HG03520 (cell line): ENCODE measurements at regions not wholly inside any gene's neighbourhood (a gene's known extent, or its start where the extent isn't known, plus 50 kb on each side); places are given as distances from the start of the nearest gene placed in this dataset.
"Not testable (repeated sequence)": the region's sequence is repeated elsewhere in the genome, so short reads cannot be mapped to it uniquely, and the experiment has no call there.

ENCODE experiments used
- ATAC-seq: cut with Tn5 transposase; IDR thresholded peaks from one replicate; pipeline ENCODE4 v1.9.1; 2021; ENCODE audit warnings: mild to moderate bottlenecking, moderate library complexity; ENCODE audit not compliant: unreplicated experiment

GRCh38 chr7:115654384-115655214 lies 376.0 kb downstream of the TFEC start:
- no peak for ATAC-seq

- ATAC-seq, result no peak
Measured at GRCh38 chr7:115649429-115649828, 381.1 kb downstream of the TFEC start.

GRCh38 chr7:115647712-115648111 lies 382.9 kb downstream of the TFEC start:
- no peak for ATAC-seq

- ATAC-seq, result no peak
Measured at GRCh38 chr7:115642194-115642593, 388.4 kb downstream of the TFEC start.

GRCh38 chr7:115638853-115639252 lies 391.7 kb downstream of the TFEC start:
- ATAC-seq, result no peak

- no peak for ATAC-seq
Measured at GRCh38 chr7:115637128-115637527, 393.4 kb downstream of the TFEC start.

- no peak for ATAC-seq
Measured at GRCh38 chr7:115635876-115636275, 394.7 kb downstream of the TFEC start.

- ATAC-seq, result no peak
Measured at GRCh38 chr7:115635376-115635775, 395.2 kb downstream of the TFEC start.

GRCh38 chr7:115634633-115635032 lies 395.9 kb downstream of the TFEC start:
- no peak for ATAC-seq

- no peak for ATAC-seq
Measured at GRCh38 chr7:115632636-115633035, 397.9 kb downstream of the TFEC start.

- ATAC-seq, result no peak
Measured at GRCh38 chr7:115631782-115632181, 398.8 kb downstream of the TFEC start.

GRCh38 chr7:115630049-115630448 lies 400.5 kb downstream of the TFEC start:
- no peak for ATAC-seq

- ATAC-seq, result no peak
Measured at GRCh38 chr7:115618676-115619075, 411.9 kb downstream of the TFEC start.

- no peak for ATAC-seq
Measured at GRCh38 chr7:115613836-115614235, 416.7 kb downstream of the TFEC start.

- no peak for ATAC-seq
Measured at GRCh38 chr7:115603416-115603815, 427.1 kb downstream of the TFEC start.

GRCh38 chr7:115600207-115600606 lies 430.4 kb downstream of the TFEC start:
- ATAC-seq, result no peak

- not testable (repeated sequence) for ATAC-seq
Measured at GRCh38 chr7:115599184-115599583, 431.4 kb downstream of the TFEC start.

GRCh38 chr7:115597220-115597619 lies 433.3 kb downstream of the TFEC start:
- ATAC-seq, result not testable (repeated sequence)

- ATAC-seq, result no peak
Measured at GRCh38 chr7:115593111-115593510, 437.5 kb downstream of the TFEC start.

- no peak for ATAC-seq
Measured at GRCh38 chr7:115585015-115585718, 445.4 kb downstream of the TFEC start.

GRCh38 chr7:115582956-115583355 lies 447.6 kb downstream of the TFEC start:
- no peak for ATAC-seq

GRCh38 chr7:115578576-115578975 lies 452.0 kb downstream of the TFEC start:
- ATAC-seq, result no peak
